Glomerular visceral epithelial cell (primary cell): ENCODE measurements at regions not wholly inside any gene's neighbourhood (a gene's known extent, or its start where the extent isn't known, plus 50 kb on each side); places are given as distances from the start of the nearest gene placed in this dataset.
"Not testable (repeated sequence)": the region's sequence is repeated elsewhere in the genome, so short reads cannot be mapped to it uniquely, and the experiment has no call there.

Experiments
- DNase-seq: peaks from one replicate; pipeline ENCODE4 v3.0.0-alpha.2; 2016; ENCODE audit errors: extremely low spot score

- no peak for DNase-seq
Observed at GRCh38 chr11:93032580-93032979, 63.1 kb downstream of the MTNR1B start.

DNA sequence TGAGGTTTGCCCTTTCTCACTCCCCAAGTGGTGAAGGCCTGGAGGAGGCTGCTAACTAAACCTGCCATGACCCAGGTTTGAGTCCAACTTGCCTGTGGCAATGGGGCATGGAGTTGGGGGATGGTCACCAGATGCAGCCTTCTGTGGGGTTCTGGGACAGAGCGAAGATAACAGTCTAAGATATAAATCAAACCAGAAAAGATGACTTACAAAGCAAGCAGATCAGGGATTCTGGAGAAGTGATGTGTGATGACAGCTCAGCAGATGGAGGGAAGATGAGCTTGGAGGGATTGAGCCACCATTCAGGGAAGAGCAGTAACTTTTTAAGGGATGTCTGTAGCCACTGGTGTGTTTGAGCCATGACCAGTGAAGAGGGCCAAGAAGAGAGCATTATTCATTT lies 63.6 kb downstream of the MTNR1B start:
- DNase-seq, result no peak

GRCh38 chr11:93034031-93034722 lies 64.7 kb downstream of the MTNR1B start:
- no peak for DNase-seq

DNA sequence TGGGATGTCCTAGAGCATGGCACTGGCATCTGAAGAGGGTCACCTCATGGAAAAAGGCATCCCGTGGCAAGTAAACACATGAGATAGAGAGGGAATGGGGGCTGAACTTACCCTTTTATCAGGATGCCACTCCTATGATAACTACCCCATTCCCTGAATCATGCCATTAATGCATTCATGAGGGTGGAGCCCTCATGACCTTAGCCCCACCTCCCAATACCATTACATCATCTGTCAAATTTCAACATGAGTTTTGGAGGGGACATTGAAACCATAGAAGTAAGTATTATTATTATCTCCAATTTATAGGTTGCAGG lies 65.2 kb downstream of the MTNR1B start:
- no peak for DNase-seq

DNA sequence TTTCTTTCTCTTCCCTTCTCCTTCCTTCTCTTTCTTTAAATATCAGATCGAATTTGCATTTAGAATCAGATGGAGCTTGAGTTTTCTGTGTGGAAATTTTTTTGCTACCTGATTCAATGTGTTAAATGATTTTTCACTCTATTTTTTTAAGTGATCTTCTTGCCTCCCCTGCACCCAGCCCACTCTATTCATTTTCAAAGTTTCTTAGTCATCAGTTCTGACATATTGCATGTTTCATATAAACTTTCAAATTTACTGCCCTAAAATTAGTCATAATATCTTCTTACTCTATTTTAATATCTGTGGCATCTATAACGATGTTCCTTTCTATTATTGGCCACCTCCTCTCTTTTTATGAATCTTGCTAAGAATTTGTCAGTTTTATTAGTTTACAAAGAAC lies 69.1 kb downstream of the MTNR1B start:
- no peak for DNase-seq

DNA sequence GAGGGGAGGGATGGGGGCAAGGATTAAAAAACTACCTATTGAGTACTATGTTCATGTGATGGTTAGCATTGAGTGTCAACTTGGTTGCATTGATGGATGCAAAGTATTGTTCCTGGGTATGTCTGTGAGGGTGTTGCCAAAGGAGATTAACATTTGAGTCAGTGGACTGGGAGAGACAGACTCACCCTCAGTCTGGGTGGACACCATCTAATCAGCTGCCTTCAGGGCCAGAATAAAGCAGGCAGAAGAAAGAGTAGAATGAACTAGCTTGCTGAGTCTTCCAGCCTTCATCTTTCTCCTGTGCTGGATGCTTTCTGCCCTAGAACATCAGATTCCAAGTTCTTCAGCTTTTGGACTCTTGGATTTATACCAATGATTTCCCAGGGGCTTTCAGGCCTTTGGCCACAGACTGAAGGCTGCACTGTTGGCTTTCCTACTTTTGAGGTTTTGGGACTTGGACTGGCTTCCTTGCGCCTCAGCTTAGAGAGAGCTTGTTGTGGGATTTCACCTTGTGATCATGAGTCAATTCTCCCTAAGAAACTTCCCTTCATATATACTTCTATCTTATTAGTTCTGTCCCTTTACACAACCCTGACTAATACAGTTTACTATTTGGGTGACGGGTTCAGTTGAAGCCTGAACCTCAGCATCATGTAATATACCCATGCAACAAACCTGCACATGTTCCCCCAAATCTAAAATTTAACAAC lies 70.2 kb downstream of the MTNR1B start:
- no peak for DNase-seq

GRCh38 chr11:93041682-93042081 lies 72.2 kb downstream of the MTNR1B start:
- DNase-seq, result no peak

GRCh38 chr11:93043186-93043585 lies 73.7 kb downstream of the MTNR1B start:
- DNase-seq, result not testable (repeated sequence)

- DNase-seq, result no peak
Observed at GRCh38 chr11:93049740-93050139, 80.3 kb downstream of the MTNR1B start.

GRCh38 chr11:93051186-93051585 lies 81.7 kb downstream of the MTNR1B start:
- no peak for DNase-seq

- no peak for DNase-seq
Observed at GRCh38 chr11:93053864-93054263, 84.4 kb downstream of the MTNR1B start.

DNA sequence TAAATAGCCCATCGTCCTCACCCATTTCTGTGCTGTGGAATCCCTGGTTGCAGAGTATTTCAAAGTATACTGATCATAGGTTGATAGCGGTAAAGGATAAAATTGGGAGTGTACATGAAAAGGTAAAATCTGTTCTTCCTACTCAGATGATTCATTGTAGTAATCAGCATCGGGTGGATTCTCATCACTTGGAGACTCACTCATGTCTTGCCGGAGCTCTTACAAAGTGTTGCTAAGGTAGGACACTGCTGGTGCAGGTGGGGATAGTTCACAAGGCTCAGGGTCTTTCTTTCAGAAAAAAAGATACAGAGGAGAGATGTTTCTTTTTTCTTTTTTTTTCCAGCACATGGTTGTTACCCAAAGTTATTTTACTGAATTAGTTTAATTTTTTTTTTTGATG lies 84.8 kb downstream of the MTNR1B start:
- no peak for DNase-seq

DNA sequence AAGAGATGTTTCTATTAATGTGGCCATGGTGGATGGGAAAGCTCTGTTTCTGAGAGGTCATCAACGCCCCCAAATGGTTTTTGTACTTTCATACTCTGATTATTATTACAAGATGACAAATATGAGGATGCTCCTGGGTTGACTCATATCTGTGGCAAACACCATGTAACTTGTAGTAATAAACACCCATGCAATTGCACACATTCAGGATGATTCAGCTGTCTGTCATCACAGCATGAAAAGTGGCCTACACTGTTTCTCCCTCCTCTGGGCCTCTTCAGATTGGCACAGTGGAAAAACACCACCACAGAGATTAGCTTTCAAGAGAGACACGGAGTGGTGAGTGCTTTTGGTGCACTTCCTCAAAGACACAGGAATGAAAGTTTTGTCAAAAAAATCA lies 85.4 kb downstream of the MTNR1B start:
- DNase-seq, result peak; percentile 80

DNA sequence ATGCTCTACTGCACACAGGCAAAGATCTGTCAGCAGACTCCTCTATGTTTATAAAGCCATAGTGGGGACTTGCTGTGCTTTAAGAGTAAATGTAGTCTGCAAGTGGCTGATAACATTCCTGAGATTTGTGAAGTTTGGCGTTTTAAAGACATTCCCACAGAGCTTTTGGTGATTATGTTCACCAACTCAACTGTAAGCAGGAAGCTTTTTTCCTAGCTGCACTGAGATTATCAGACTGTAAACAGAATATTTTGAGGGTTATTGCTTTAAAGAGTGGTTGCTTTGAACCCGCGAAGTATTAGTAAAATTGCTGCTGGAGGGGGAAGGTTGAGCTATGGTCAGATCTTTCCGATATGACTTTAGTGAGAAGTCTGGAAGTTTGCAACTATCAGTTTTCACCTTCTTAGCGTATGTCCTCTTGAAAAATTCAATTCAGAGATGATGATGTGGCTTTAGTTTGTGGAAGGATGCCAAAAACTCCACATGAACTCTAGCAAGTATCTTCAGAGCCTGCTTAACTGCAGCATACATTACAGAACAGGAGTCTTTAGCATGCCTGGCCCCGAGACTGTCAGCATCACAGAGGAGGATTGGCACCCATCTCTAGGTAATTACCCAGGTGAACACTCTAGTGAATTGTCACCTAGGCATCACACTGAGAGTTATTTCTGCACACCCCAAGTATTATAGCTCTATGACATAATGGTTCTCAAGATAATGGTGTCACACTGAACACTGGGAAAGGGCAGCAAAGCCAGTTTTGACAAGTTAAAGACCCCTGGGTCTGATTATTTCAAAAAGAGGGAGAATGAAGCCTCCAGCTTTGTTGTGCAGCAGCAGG lies 89.9 kb downstream of the MTNR1B start:
- DNase-seq, result peak; percentile 17

DNA sequence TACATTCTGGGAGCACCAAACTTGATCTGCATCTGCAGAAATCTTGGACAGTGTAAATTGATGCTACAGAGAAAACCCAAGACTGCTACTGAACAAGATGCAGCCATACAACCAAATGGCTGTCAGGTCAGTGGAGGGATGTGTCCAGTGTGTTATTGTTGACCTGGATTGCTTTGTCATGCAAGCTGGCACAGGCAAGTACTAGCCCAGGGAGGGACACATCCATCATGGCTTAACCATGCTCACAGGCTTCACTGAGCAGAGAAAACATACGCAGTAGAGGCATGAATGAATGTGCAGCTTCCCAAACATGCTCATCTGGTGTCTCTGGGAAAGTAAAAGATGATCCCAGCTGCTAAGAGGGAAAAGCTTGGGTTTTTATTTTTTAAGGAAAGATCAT lies 93.6 kb downstream of the MTNR1B start:
- DNase-seq, result no peak

DNA sequence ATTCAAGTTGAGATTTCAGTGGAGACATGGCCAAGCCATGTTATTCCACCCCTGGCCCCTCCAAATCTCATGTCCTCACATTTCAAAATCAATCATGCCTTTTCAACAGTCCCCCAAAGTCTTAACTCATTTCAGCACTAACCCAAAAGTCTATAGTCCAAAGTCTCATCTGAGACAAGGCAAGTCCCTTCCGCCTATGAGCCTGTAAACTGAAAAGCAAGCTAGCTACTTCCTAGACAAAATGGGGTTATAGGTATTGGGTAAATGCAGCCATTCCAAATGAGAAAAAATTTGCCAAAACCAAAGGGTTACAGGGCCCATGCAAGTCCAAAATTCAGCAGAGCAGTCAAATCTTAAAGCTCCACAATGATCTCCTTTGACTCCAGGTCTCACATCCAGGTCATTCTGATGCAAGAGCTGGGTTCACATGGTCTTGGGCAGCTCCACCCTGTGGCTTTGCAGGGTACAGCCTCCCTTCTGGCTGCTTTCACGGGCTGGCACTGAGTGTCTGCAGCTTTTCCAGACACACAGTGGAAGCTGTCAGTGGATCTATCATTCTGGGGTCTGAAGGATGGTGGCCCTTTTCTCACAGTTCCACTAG lies 95.7 kb downstream of the MTNR1B start:
- DNase-seq, result not testable (repeated sequence)

DNA sequence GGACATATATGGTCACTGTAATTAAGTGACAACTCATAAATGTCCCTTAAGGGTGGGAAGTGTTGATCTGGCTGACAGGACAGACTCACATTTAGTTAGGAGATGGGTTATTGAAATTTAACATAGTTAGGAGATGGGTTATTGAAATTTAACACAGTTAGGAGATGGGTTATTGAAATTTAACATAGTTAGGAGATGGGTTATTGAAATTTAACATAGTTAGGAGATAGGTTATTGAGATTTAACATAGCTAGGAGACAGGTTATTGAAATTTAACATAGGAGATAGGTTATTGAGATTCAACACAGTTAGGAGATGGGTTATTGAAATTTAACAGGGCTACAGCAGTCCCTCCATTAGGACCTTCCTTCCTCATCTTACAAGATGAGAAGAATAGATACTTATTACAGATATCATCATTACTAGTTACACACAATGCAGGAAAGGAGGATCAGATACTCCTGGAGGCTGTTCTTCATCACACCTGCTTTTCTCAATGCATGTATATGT lies 98.5 kb downstream of the MTNR1B start:
- DNase-seq, result no peak

GRCh38 chr11:93072229-93072914 lies 102.9 kb downstream of the MTNR1B start:
- DNase-seq, result no peak

GRCh38 chr11:93073026-93073425 lies 103.6 kb downstream of the MTNR1B start:
- DNase-seq, result no peak

DNA sequence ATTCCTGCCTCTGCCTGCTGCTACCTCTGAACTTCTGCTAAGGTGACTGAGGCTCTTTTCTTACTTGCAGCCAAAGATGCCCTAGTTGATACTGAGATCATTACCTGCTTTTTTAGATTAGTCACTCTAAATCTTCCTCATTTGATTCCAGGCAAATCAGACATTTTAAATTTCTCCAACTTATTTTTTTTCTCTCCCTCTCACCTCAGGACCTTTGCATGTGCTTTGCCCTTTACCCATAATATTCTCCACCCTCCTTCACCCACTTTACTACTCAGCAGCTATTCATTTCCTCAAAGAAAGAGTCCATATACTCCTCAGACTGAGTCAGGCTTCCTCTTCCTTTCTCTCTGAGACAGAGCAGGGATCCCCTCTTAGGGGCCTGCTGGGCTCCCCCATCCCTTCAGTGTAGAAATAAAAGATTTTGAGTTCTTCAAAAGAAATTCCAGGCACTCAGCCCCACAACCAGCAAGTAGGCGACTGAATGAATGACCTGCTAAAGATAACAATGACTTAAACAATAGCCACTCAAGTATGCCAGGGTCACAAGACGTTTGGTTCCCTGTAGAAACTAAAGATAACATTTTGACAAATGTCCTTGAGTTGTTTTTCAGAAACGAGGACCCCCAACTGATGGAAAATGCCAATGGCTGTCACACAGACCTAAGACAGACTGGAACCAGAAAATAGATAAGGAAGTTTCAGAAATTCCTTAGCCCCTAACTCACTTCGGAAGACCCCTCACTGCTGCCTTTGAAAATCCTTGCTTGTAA lies 104.2 kb downstream of the MTNR1B start:
- DNase-seq, result no peak

- DNase-seq, result no peak
Observed at GRCh38 chr11:93074352-93074751, 104.9 kb downstream of the MTNR1B start.
